K562 (cell line): ENCODE measurements at regions not wholly inside any gene's neighbourhood (a gene's known extent, or its start where the extent isn't known, plus 50 kb on each side); places are given as distances from the start of the nearest gene placed in this dataset.

Experiments
- ATAC-seq: fragments of 200-7000 bp; cut with Tn5 transposase; 3 replicates; pipeline ENCODE4 v1.9.1; 2020; ENCODE audit warnings: moderate library complexity
- BruUV-seq: library from RNA; stranded (reverse); fragments of 400-500 nt; replicated peaks from 2 replicates; lab custom pipeline; 2021; lab: Mats Ljungman, UMichigan
- CTCF ChIA-PET: fragments of 300-600 bp; formaldehyde crosslinking; extraction: SDS; loops from one replicate; lab custom pipeline; 2021; ENCODE audit warnings: low intra/inter-chr PET ratio; lab: Yijun Ruan, JAX
- POLR2A ChIA-PET: fragments of 300-600, 350-650 bp; sonication (Branson Sonifier 250); formaldehyde crosslinking; extraction: SDS; loops from one replicate; lab custom pipeline; 2021; ENCODE audit warnings: antibody characterized with exemption, inconsistent platforms; lab: Yijun Ruan, JAX
- DNase-seq, 4 experiments: peaks; one replicate each; pipeline versions ENCODE4 v3.0.0 to v3.0.0-alpha.2; 2011 to 2018; ENCODE audit warnings: low spot score in 3 of 4, mixed read lengths in 3 of 4; ENCODE audit errors: extremely low read depth in 1 of 4
- FAIRE-seq: peaks from 2 replicates; lab custom pipeline; 2011; peaks lifted over from hg19 to GRCh38; lab: Jason Lieb, UNC
- H2AFZ ChIP-seq: 2 replicates; pipeline ENCODE4 v1.6.0; 2011; ENCODE audit warnings: low read depth, low read length, control low read depth, inconsistent platforms
- H3K27ac ChIP-seq: fragments of 200-600 bp; 3 replicates; pipeline ENCODE4 v1.8.0; 2011; ENCODE audit warnings: low read depth, mild to moderate bottlenecking, control low read depth, inconsistent platforms, low read length, moderate library complexity, mixed read lengths; ENCODE audit errors: extremely low read depth
- H3K27me3 ChIP-seq, 2 experiments: fragments of 300-600 bp in 1 of 2; 2 replicates in 1 of 2; 3 replicates in 1 of 2; pipeline versions ENCODE4 v1.6.0 to v1.8.0; 2011; ENCODE audit warnings: inconsistent platforms in 2 of 2, low read length in 2 of 2, mild to moderate bottlenecking in 1 of 2, mixed read lengths in 1 of 2, moderate library complexity in 1 of 2; ENCODE audit not compliant: control insufficient read depth in 2 of 2, insufficient read depth in 2 of 2
- H3K36me3 ChIP-seq: fragments of 300-600 bp; 3 replicates; pipeline ENCODE4 v1.8.0; 2011; ENCODE audit warnings: mild to moderate bottlenecking, low read length, inconsistent platforms; ENCODE audit not compliant: control insufficient read depth, insufficient read depth
- H3K4me1 ChIP-seq, 2 experiments: fragments of 200-600 bp in 1 of 2; replicated peaks in 1 of 2; 2 replicates in 1 of 2; 3 replicates in 1 of 2; pipeline versions ENCODE4 v1.5.1 to v1.8.0; 2011; ENCODE audit warnings: inconsistent platforms in 2 of 2, low read length in 2 of 2, mild to moderate bottlenecking in 1 of 2, mixed read lengths in 1 of 2, moderate library complexity in 1 of 2; ENCODE audit not compliant: control insufficient read depth in 2 of 2, insufficient read depth in 2 of 2
- H3K4me2 ChIP-seq: 2 replicates; pipeline ENCODE4 v1.6.1; 2011; ENCODE audit warnings: low read length, control low read depth, inconsistent platforms, mixed read lengths; ENCODE audit not compliant: insufficient read depth
- H3K4me3 ChIP-seq: fragments of 200-600 bp; sonication (generic), shearing (Covaris generic); 2 replicates; pipeline ENCODE4 v1.5.1; 2016; ENCODE audit warnings: control low read depth, inconsistent platforms
- H3K79me2 ChIP-seq: fragments of 200-600 bp; 3 replicates; pipeline ENCODE4 v1.8.0; 2011; ENCODE audit warnings: low read length, inconsistent platforms; ENCODE audit not compliant: control insufficient read depth, insufficient read depth
- H3K9ac ChIP-seq, 2 experiments: 2 replicates each; pipeline versions ENCODE4 v1.6.0 to v1.6.1; 2011; ENCODE audit warnings: low read depth in 2 of 2, low read length in 2 of 2, control low read depth in 1 of 2, inconsistent platforms in 1 of 2, mild to moderate bottlenecking in 1 of 2, mixed read lengths in 1 of 2; ENCODE audit not compliant: insufficient read depth in 1 of 2
- H3K9me1 ChIP-seq: one replicate; pipeline ENCODE4 v1.6.0; 2011; ENCODE audit warnings: inconsistent platforms, mild to moderate bottlenecking, low read length, moderate library complexity; ENCODE audit not compliant: control insufficient read depth, insufficient read depth
- H3K9me3 ChIP-seq: replicated peaks from 2 replicates; pipeline ENCODE4 v1.5.1; 2011; ENCODE audit warnings: low read depth, low read length, inconsistent platforms; ENCODE audit not compliant: control insufficient read depth, insufficient read depth
- H4K20me1 ChIP-seq: replicated peaks from 2 replicates; pipeline ENCODE4 v1.6.1; 2011; ENCODE audit warnings: low read length, inconsistent platforms, mixed read lengths; ENCODE audit not compliant: control insufficient read depth, insufficient read depth
- IFI16 ChIP-seq: fragments of 250-450 bp; sonication (Bioruptor Pico); IDR thresholded peaks from 2 replicates; pipeline ENCODE4 v2.1.2; 2022; ENCODE audit warnings: mild to moderate bottlenecking, inconsistent platforms
- PRDM10 ChIP-seq: fragments of 450-650 bp; IDR thresholded peaks from 2 replicates; pipeline ENCODE4 v1.6.1; 2018; ENCODE audit not compliant: partially characterized antibody
- WGBS: fragments of 100-300 bp; shearing (Covaris generic); methylation state at CpG from one replicate; pipeline ENCODE4 v1.1.6; 2016; ENCODE audit warnings: low coverage, mixed read lengths; ENCODE audit not compliant: insufficient coverage; ENCODE audit errors: missing lambda C conversion rate; 5-methylcytosine and 5-hydroxymethylcytosine counted together
- in situ Hi-C: fragments of 300-500 bp; cut with MboI; formaldehyde crosslinking; loops from 4 replicates; pipeline ENCODE4 v1.15.0; 2018; ENCODE audit warnings: inconsistent platforms, mixed read lengths
- intact Hi-C: fragments of 100-400 bp; cut with micrococcal nuclease; formaldehyde crosslinking; loops from 2 replicates; pipeline ENCODE4 v1.14.2; 2022
- TF ChIP-seq, protein P1 (sequence below): fragments of 450-650 bp; IDR thresholded peaks from 2 replicates; pipeline ENCODE4 v1.6.1; 2016; ENCODE audit warnings: low read depth, mild to moderate bottlenecking, moderate library complexity
- TF ChIP-seq, protein P2 (sequence below): fragments of 250-450 bp; sonication (Bioruptor Pico); IDR thresholded peaks from 2 replicates; pipeline ENCODE4 v1.6.1; 2021; ENCODE audit warnings: mild to moderate bottlenecking

- no peak for FAIRE-seq
- no peaks in the 10 kb centered on the region; a peak in 1 of 5 replicates for H3K27me3 ChIP-seq
- POLR2A ChIA-PET, result no interaction called here
- no peaks in the 10 kb centered on the region for H4K20me1 ChIP-seq
- CTCF ChIA-PET, result no interaction called here
- H3K4me1 ChIP-seq, result no peaks in the 10 kb centered on the region
- 3% methylated on average over 4 of the region's 4 CpGs for WGBS
- H3K36me3 ChIP-seq, result no peaks in the 10 kb centered on the region
- in situ Hi-C loops (no loop called here), intact Hi-C loops (no loop called here)
- no peak overlapping the region for H3K9ac ChIP-seq
- no peak for ATAC-seq
- no peak for TF ChIP-seq PRDM10
- TF ChIP-seq, protein P1, sequence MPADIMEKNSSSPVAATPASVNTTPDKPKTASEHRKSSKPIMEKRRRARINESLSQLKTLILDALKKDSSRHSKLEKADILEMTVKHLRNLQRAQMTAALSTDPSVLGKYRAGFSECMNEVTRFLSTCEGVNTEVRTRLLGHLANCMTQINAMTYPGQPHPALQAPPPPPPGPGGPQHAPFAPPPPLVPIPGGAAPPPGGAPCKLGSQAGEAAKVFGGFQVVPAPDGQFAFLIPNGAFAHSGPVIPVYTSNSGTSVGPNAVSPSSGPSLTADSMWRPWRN, result no peak
- TF ChIP-seq, protein P2, sequence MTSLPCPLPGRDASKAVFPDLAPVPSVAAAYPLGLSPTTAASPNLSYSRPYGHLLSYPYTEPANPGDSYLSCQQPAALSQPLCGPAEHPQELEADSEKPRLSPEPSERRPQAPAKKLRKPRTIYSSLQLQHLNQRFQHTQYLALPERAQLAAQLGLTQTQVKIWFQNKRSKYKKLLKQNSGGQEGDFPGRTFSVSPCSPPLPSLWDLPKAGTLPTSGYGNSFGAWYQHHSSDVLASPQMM (CRISPR knock-in tag), result no peak
- TF ChIP-seq IFI16 (CRISPR knock-in tag), result no peak
- H2AFZ ChIP-seq, result no peak overlapping the region
- H3K9me1 ChIP-seq, result no peaks in the 10 kb centered on the region
- H3K9me3 ChIP-seq, result no peaks in the 10 kb centered on the region
- no peak overlapping the region for H3K27ac ChIP-seq
- H3K4me2 ChIP-seq, result no peak overlapping the region
- no peaks in the 10 kb centered on the region for H3K79me2 ChIP-seq
- no peak overlapping the region for H3K4me3 ChIP-seq
- DNase-seq, result no peak
- BruUV-seq, result no TSS peak
Observed at GRCh38 chr16:73161977-73162376, 114.0 kb upstream of the ZFHX3 start.
